ENCODE measurements at regions not wholly inside any gene's neighbourhood (a gene's known extent, or its start where the extent isn't known, plus 50 kb on each side); places are given as distances from the start of the nearest gene placed in this dataset.

- no peak for TF ChIP-seq CTCF (conservative IDR thresholded peaks at IDR 0.05; ENCODE audit: low read depth)
- ChIA-PET POLR2A (ENCODE audit: low non-redundant PET) (no interaction called here), CTCF (no interaction called here)
- H3K27ac ChIP-seq: no peak overlapping the region
- no peak for DNase-seq (ENCODE audit: low spot score)
Observed at GRCh38 chr2:167794554-167795255, 452.7 kb downstream of the STK39 start.

GRCh38 chr2:167793725-167794124 is 453.7 kb downstream of the STK39 start:
- no peak overlapping the region for H3K27ac ChIP-seq
- TF ChIP-seq CTCF (conservative IDR thresholded peaks at IDR 0.05; ENCODE audit: low read depth): no peak
- DNase-seq (ENCODE audit: low spot score): no peak
- CTCF ChIA-PET: no interaction called here
- POLR2A ChIA-PET (ENCODE audit: low non-redundant PET): no interaction called here

- ChIA-PET POLR2A (ENCODE audit: low non-redundant PET) (no interaction called here), CTCF (interaction anchor here (0.6 kb wide), 1 partner anchor 1148 kb away, joined by 3 read pairs; no protein-coding TSS in a partner anchor)
- no peak overlapping the region for H3K27ac ChIP-seq
Observed at GRCh38 chr2:167792126-167792525, 455.3 kb downstream of the STK39 start.

GRCh38 chr2:167790781-167791450 is 456.5 kb downstream of the STK39 start:
- H3K27ac ChIP-seq: no peak overlapping the region
- POLR2A ChIA-PET (ENCODE audit: low non-redundant PET): no interaction called here
- DNase-seq (ENCODE audit: low spot score): no peak
- TF ChIP-seq CTCF (conservative IDR thresholded peaks at IDR 0.05; ENCODE audit: low read depth): no peak
- CTCF ChIA-PET: interaction anchor here (0.7 kb wide), 1 partner anchor 58 kb away, joined by 3 read pairs; no protein-coding TSS in a partner anchor

More at GRCh38 chr2:167792126-167792525, 455.3 kb downstream of the STK39 start:
- no peak for TF ChIP-seq CTCF (conservative IDR thresholded peaks at IDR 0.05; ENCODE audit: low read depth)
- no peak for DNase-seq (ENCODE audit: low spot score)

GRCh38 chr2:167790189-167790588 is 457.2 kb downstream of the STK39 start:
- TF ChIP-seq CTCF (conservative IDR thresholded peaks at IDR 0.05; ENCODE audit: low read depth): no peak
- no peak for DNase-seq (ENCODE audit: low spot score)
- H3K27ac ChIP-seq: no peak overlapping the region
- POLR2A ChIA-PET (ENCODE audit: low non-redundant PET): no interaction called here
- CTCF ChIA-PET: interaction anchor here (0.5 to 0.7 kb wide), 3 partner anchors 58 to 649 kb away, joined by 3 read pairs; no protein-coding TSS in a partner anchor

GRCh38 chr2:167787562-167787961 is 459.8 kb downstream of the STK39 start:
- ChIA-PET CTCF (no interaction called here), POLR2A (ENCODE audit: low non-redundant PET) (no interaction called here)
- no peak overlapping the region for H3K27ac ChIP-seq
- TF ChIP-seq CTCF (conservative IDR thresholded peaks at IDR 0.05; ENCODE audit: low read depth): no peak
- DNase-seq (ENCODE audit: low spot score): no peak
